SK-N-SH treated with all-trans-retinoic acid at 6 μM for 48 hours (cell line): ENCODE measurements at regions not wholly inside any gene's neighbourhood (a gene's known extent, or its start where the extent isn't known, plus 50 kb on each side); places are given as distances from the start of the nearest gene placed in this dataset.

Experiments
- ATAC-seq: fragments of 200-7000 bp; cut with Tn5 transposase; 3 replicates; pipeline ENCODE4 v1.9.1; 2020; ENCODE audit warnings: mild to moderate bottlenecking, moderate library complexity
- ARNTL ChIP-seq: fragments of 450-650 bp; formaldehyde crosslinking; IDR thresholded peaks from 2 replicates; pipeline ENCODE4 v1.5.0; 2020; ENCODE audit warnings: low read depth, mild to moderate bottlenecking, moderate library complexity, borderline replicate concordance
- CREB5 ChIP-seq: fragments of 250-450 bp; sonication (Bioruptor Pico); IDR thresholded peaks from 2 replicates; pipeline ENCODE4 v1.5.1; 2020; ENCODE audit warnings: low read depth, mild to moderate bottlenecking, moderate library complexity
- CSDC2 ChIP-seq: fragments of 250-450 bp; sonication (Bioruptor Pico); IDR thresholded peaks from 2 replicates; pipeline ENCODE4 v1.5.0; 2020; ENCODE audit warnings: mild to moderate bottlenecking, moderate library complexity
- CSRNP3 ChIP-seq: fragments of 250-450 bp; sonication (Bioruptor Pico); IDR thresholded peaks from 2 replicates; pipeline ENCODE4 v1.5.1; 2021; ENCODE audit warnings: mild to moderate bottlenecking, moderate library complexity
- ESRRG ChIP-seq: fragments of 250-450 bp; sonication (Bioruptor Pico); IDR thresholded peaks from 2 replicates; pipeline ENCODE4 v1.6.1; 2021; ENCODE audit warnings: mild to moderate bottlenecking
- GLIS3 ChIP-seq: fragments of 250-450 bp; sonication (Bioruptor Pico); IDR thresholded peaks from 2 replicates; pipeline ENCODE4 v1.5.0; 2020; ENCODE audit warnings: mild to moderate bottlenecking, moderate library complexity
- ISL1 ChIP-seq: fragments of 250-450 bp; sonication (Bioruptor Pico); IDR thresholded peaks from 2 replicates; pipeline ENCODE4 v2.1.2; 2022; ENCODE audit warnings: mild to moderate bottlenecking, moderate library complexity
- OSR1 ChIP-seq: fragments of 250-450 bp; sonication (Bioruptor Pico); IDR thresholded peaks from 2 replicates; pipeline ENCODE4 v1.8.0; 2022; ENCODE audit warnings: moderate library complexity, mild to moderate bottlenecking, inconsistent platforms
- PATZ1 ChIP-seq: fragments of 250-450 bp; sonication (Bioruptor Pico); IDR thresholded peaks from 2 replicates; pipeline ENCODE4 v1.8.0; 2020; ENCODE audit warnings: mild to moderate bottlenecking, moderate library complexity, borderline replicate concordance
- POU6F1 ChIP-seq: fragments of 250-450 bp; sonication (Bioruptor Pico); IDR thresholded peaks from 2 replicates; pipeline ENCODE4 v1.8.0; 2021; ENCODE audit warnings: low read depth, mild to moderate bottlenecking, moderate library complexity, borderline replicate concordance
- PPARA ChIP-seq: fragments of 250-450 bp; sonication (Bioruptor Pico); IDR thresholded peaks from 2 replicates; pipeline ENCODE4 v1.5.0; 2020; ENCODE audit warnings: mild to moderate bottlenecking, borderline replicate concordance
- RARB ChIP-seq: fragments of 250-450 bp; sonication (Bioruptor Pico); IDR thresholded peaks from 2 replicates; pipeline ENCODE4 v1.8.0; 2021; ENCODE audit warnings: mild to moderate bottlenecking, moderate library complexity
- SNAI2 ChIP-seq: fragments of 250-450 bp; sonication (Bioruptor Pico); IDR thresholded peaks from 2 replicates; pipeline ENCODE4 v1.5.0; 2020; ENCODE audit warnings: mild to moderate bottlenecking, moderate library complexity
- TCF4 ChIP-seq: fragments of 250-450 bp; sonication (Bioruptor Pico); IDR thresholded peaks from 2 replicates; pipeline ENCODE4 v1.8.0; 2021; ENCODE audit warnings: mild to moderate bottlenecking, moderate library complexity, borderline replicate concordance
- TOX ChIP-seq: fragments of 250-450 bp; sonication (Bioruptor Pico); IDR thresholded peaks from 2 replicates; pipeline ENCODE4 v1.8.0; 2021; ENCODE audit warnings: mild to moderate bottlenecking, moderate library complexity, borderline replicate concordance
- TSHZ2 ChIP-seq: fragments of 250-450 bp; sonication (Bioruptor Pico); IDR thresholded peaks from 2 replicates; pipeline ENCODE4 v1.5.0; 2020; ENCODE audit warnings: mild to moderate bottlenecking, moderate library complexity
- ZC3H10 ChIP-seq: fragments of 250-450 bp; sonication (Bioruptor Pico); IDR thresholded peaks from 2 replicates; pipeline ENCODE4 v1.5.1; 2021; ENCODE audit warnings: mild to moderate bottlenecking, moderate library complexity
- ZFP3 ChIP-seq: fragments of 250-450 bp; sonication (Bioruptor Pico); IDR thresholded peaks from 2 replicates; pipeline ENCODE4 v1.5.0; 2020; ENCODE audit warnings: mild to moderate bottlenecking, moderate library complexity
- ZFP30 ChIP-seq: fragments of 450-650 bp; formaldehyde crosslinking; IDR thresholded peaks from 2 replicates; pipeline ENCODE4 v1.5.0; 2022; ENCODE audit warnings: mild to moderate bottlenecking, moderate library complexity
- ZNF565 ChIP-seq: fragments of 450-650 bp; formaldehyde crosslinking; conservative IDR thresholded peaks from 2 replicates; pipeline ENCODE4 v1.5.0; 2020; ENCODE audit warnings: low read depth, mild to moderate bottlenecking, moderate library complexity
- ZNF70 ChIP-seq: fragments of 450-650 bp; formaldehyde crosslinking; IDR thresholded peaks from 2 replicates; pipeline ENCODE4 v1.5.0; 2020; ENCODE audit warnings: mild to moderate bottlenecking, moderate library complexity

- TF ChIP-seq PPARA (CRISPR knock-in tag) (no peak), ZFP30 (CRISPR knock-in tag) (no peak), CSRNP3 (CRISPR knock-in tag) (no peak), ZC3H10 (CRISPR knock-in tag) (no peak), TOX (CRISPR knock-in tag) (no peak), ZNF70 (no peak), ARNTL (CRISPR knock-in tag) (no peak), ZNF565 (no peak), POU6F1 (CRISPR knock-in tag) (no peak), TCF4 (CRISPR knock-in tag) (no peak), SNAI2 (CRISPR knock-in tag) (no peak), PATZ1 (CRISPR knock-in tag) (no peak), ISL1 (CRISPR knock-in tag) (no peak), GLIS3 (no peak), CREB5 (CRISPR knock-in tag) (no peak)
- TF ChIP-seq, all 23 proteins: peak for 0
- no peak for ATAC-seq
These were observed 152.9 kb upstream of the NDN start for GRCh38 chr15:23839893-23840474.

- no peak for TF ChIP-seq ZFP3
- TF ChIP-seq TOX (CRISPR knock-in tag): no peak
- no peak for TF ChIP-seq RARB (CRISPR knock-in tag)
- no peak for TF ChIP-seq GLIS3
- no peak for TF ChIP-seq SNAI2 (CRISPR knock-in tag)
- no peak for TF ChIP-seq POU6F1 (CRISPR knock-in tag)
- no peak for TF ChIP-seq CREB5 (CRISPR knock-in tag)
- TF ChIP-seq ARNTL (CRISPR knock-in tag): no peak
- TF ChIP-seq OSR1 (CRISPR knock-in tag): no peak
- no peak for TF ChIP-seq CSRNP3 (CRISPR knock-in tag)
- TF ChIP-seq PPARA (CRISPR knock-in tag): no peak
- no peak for TF ChIP-seq TCF4 (CRISPR knock-in tag)
- no peak for TF ChIP-seq CSDC2
- TF ChIP-seq ZFP30 (CRISPR knock-in tag): no peak
- no peak for TF ChIP-seq ISL1 (CRISPR knock-in tag)
- TF ChIP-seq ESRRG: no peak
- no peak for TF ChIP-seq ZNF565
- no peak for TF ChIP-seq PATZ1 (CRISPR knock-in tag)
- no peak for TF ChIP-seq TSHZ2
- TF ChIP-seq, all 23 proteins: peak for 0
- no peak for ATAC-seq
These were observed 159.1 kb upstream of the NDN start for GRCh38 chr15:23846218-23846617.
